GM06990 (cell line): ENCODE measurements at regions not wholly inside any gene's neighbourhood (a gene's known extent, or its start where the extent isn't known, plus 50 kb on each side); places are given as distances from the start of the nearest gene placed in this dataset.

ENCODE experiments used
- DNase-seq: peaks from one replicate; pipeline ENCODE4 v3.0.0-alpha.2; 2011; ENCODE audit not compliant: insufficient read length; ENCODE audit errors: extremely low read depth
- H3K27me3 ChIP-seq: replicated peaks from 2 replicates; pipeline ENCODE4 v1.6.0; 2011; ENCODE audit warnings: low read length; ENCODE audit not compliant: control insufficient read depth, insufficient read depth
- H3K36me3 ChIP-seq: 2 replicates; pipeline ENCODE4 v1.5.1; 2011; ENCODE audit warnings: low read length; ENCODE audit not compliant: control insufficient read depth, insufficient read depth
- H3K4me3 ChIP-seq: replicated peaks from 2 replicates; pipeline ENCODE4 v1.5.1; 2011; ENCODE audit warnings: low read depth, mild to moderate bottlenecking, control low read depth, low read length
- CTCF ChIP-seq: IDR thresholded peaks from 2 replicates; pipeline ENCODE4 v1.5.1; 2011; ENCODE audit warnings: low read length, control low read depth, mild to moderate bottlenecking, inconsistent platforms; ENCODE audit not compliant: insufficient read depth, poor library complexity, severe bottlenecking

- DNase-seq = no peak
- Histone ChIP-seq H3K27me3 (no peaks in the 10 kb centered on the region), H3K36me3 (no peaks in the 10 kb centered on the region), H3K4me3 (no peak overlapping the region)
- no peak for TF ChIP-seq CTCF
Measured at GRCh38 chr5:130286971-130287370, 382.7 kb downstream of the CHSY3 start.

GRCh38 chr5:130282049-130282448 is 377.8 kb downstream of the CHSY3 start:
- no peak for TF ChIP-seq CTCF
- DNase-seq = no peak

GRCh38 chr5:130280528-130281217 is 376.4 kb downstream of the CHSY3 start:
- Histone ChIP-seq H3K4me3 (no peak overlapping the region), H3K27me3 (no peaks in the 10 kb centered on the region; the same call in 1 of the 2 replicates), H3K36me3 (no peaks in the 10 kb centered on the region)
- DNase-seq = no peak
- no peak for TF ChIP-seq CTCF

More at GRCh38 chr5:130282049-130282448, 377.8 kb downstream of the CHSY3 start:
- Histone ChIP-seq H3K36me3 (no peaks in the 10 kb centered on the region), H3K27me3 (no peaks in the 10 kb centered on the region; the same call in 1 of the 2 replicates), H3K4me3 (no peak overlapping the region)

- no peaks in the 10 kb centered on the region; the same call in 1 of the 2 replicates for H3K27me3 ChIP-seq
Measured at GRCh38 chr5:130279386-130279785, 375.1 kb downstream of the CHSY3 start.

GRCh38 chr5:130278136-130278535 is 373.9 kb downstream of the CHSY3 start:
- H3K27me3 ChIP-seq = no peaks in the 10 kb centered on the region; the same call in 1 of the 2 replicates
- H3K4me3 ChIP-seq = no peak overlapping the region
- no peak for DNase-seq
- H3K36me3 ChIP-seq = no peaks in the 10 kb centered on the region
- no peak for TF ChIP-seq CTCF

More at GRCh38 chr5:130279386-130279785, 375.1 kb downstream of the CHSY3 start:
- Histone ChIP-seq H3K4me3 (no peak overlapping the region), H3K36me3 (no peaks in the 10 kb centered on the region)
- no peak for DNase-seq
- TF ChIP-seq CTCF = no peak
